ENCODE measurements at regions not wholly inside any gene's neighbourhood (a gene's known extent, or its start where the extent isn't known, plus 50 kb on each side); places are given as distances from the start of the nearest gene placed in this dataset.

GRCh38 chr10:80786322-80786721 lies 248.6 kb downstream of the SH2D4B start:
- no peaks in the 10 kb centered on the region for H3K36me3 ChIP-seq
- 87 to 95% (median 95%) methylated on average over 1 of the region's 1 CpG for WGBS, 3 donors
- intact Hi-C loops (cut with DNase I), result no loop called here
- no peak for TF ChIP-seq CTCF (IDR thresholded peaks at IDR 0.05)
- TF ChIP-seq POLR2A (IDR thresholded peaks at IDR 0.05), result no peak
- no peak for TF ChIP-seq EP300 (IDR thresholded peaks at IDR 0.05)
- H3K27me3 ChIP-seq, result peaks cover 6% of the 10 kb centered on the region
- no peaks in the 10 kb centered on the region for H3K9me3 ChIP-seq
- DNase-seq, result no peak
- no peak overlapping the region for H3K27ac ChIP-seq
- H3K4me3 ChIP-seq, result no peak overlapping the region
- H3K4me1 ChIP-seq (ENCODE audit: insufficient read depth), result no peaks in the 10 kb centered on the region

- intact Hi-C loops (cut with DNase I), result no loop called here
- no peak overlapping the region for H3K4me3 ChIP-seq
- H3K4me1 ChIP-seq (ENCODE audit: insufficient read depth), result no peaks in the 10 kb centered on the region
- WGBS, 3 donors, result 73 to 95% (median 83%) methylated on average over 3 of the region's 3 CpGs
- no peaks in the 10 kb centered on the region for H3K36me3 ChIP-seq
- no peak overlapping the region for H3K27ac ChIP-seq
- no peak for DNase-seq
- H3K27me3 ChIP-seq, result peaks cover 4% of the 10 kb centered on the region
- no peaks in the 10 kb centered on the region for H3K9me3 ChIP-seq
- TF ChIP-seq POLR2A (IDR thresholded peaks at IDR 0.05) (no peak), EP300 (IDR thresholded peaks at IDR 0.05) (no peak), CTCF (IDR thresholded peaks at IDR 0.05) (no peak)
These were observed 250.2 kb downstream of the SH2D4B start for GRCh38 chr10:80787952-80788351.

GRCh38 chr10:80794994-80795393 lies 257.3 kb downstream of the SH2D4B start:
- TF ChIP-seq EP300 (IDR thresholded peaks at IDR 0.05) (no peak), POLR2A (IDR thresholded peaks at IDR 0.05) (no peak), CTCF (IDR thresholded peaks at IDR 0.05) (no peak)

GRCh38 chr10:80805343-80806020 lies 267.8 kb downstream of the SH2D4B start:
- Histone ChIP-seq H3K4me1 (ENCODE audit: insufficient read depth) (no peaks in the 10 kb centered on the region), H3K27me3 (no peaks in the 10 kb centered on the region), H3K9me3 (no peaks in the 10 kb centered on the region), H3K36me3 (no peaks in the 10 kb centered on the region), H3K27ac (no peak overlapping the region), H3K4me3 (no peak overlapping the region)
- 45 to 56% (median 48%) methylated on average over 2 of the region's 2 CpGs for WGBS, 3 donors
- intact Hi-C loops (cut with DNase I), result no loop called here
- no peak for TF ChIP-seq EP300 (IDR thresholded peaks at IDR 0.05)
- no peak for TF ChIP-seq POLR2A (IDR thresholded peaks at IDR 0.05)
- TF ChIP-seq CTCF (IDR thresholded peaks at IDR 0.05), result no peak
- no peak for DNase-seq

More at GRCh38 chr10:80794994-80795393, 257.3 kb downstream of the SH2D4B start:
- Histone ChIP-seq H3K27me3 (no peaks in the 10 kb centered on the region), H3K4me1 (ENCODE audit: insufficient read depth) (no peaks in the 10 kb centered on the region), H3K27ac (no peak overlapping the region), H3K4me3 (no peak overlapping the region), H3K36me3 (no peaks in the 10 kb centered on the region), H3K9me3 (no peaks in the 10 kb centered on the region)
- WGBS, 3 donors, result 81 to 90% (median 85%) methylated on average over 3 of the region's 3 CpGs
- no peak for DNase-seq
- intact Hi-C loops (cut with DNase I), result no loop called here
